ENCODE measurements at regions not wholly inside any gene's neighbourhood (a gene's known extent, or its start where the extent isn't known, plus 50 kb on each side); places are given as distances from the start of the nearest gene placed in this dataset.

GRCh38 chr11:44510372-44510771 lies 55.1 kb upstream of the CD82 start:
- no peak for FAIRE-seq
- H3K9me1 ChIP-seq (ENCODE audit: control insufficient read depth, extremely low read depth, insufficient read depth, low read length), result no peaks in the 10 kb centered on the region
- dilution Hi-C loops (cut with MboI; ENCODE audit: extremely low pct_ligation_motif_present, low sequenced_read_pairs), result no loop called here
- H3K79me2 ChIP-seq (ENCODE audit: control insufficient read depth, insufficient read depth, low read length), result no peaks in the 10 kb centered on the region
- TF ChIP-seq EZH2 (IDR thresholded peaks at IDR 0.05; ENCODE audit: low read length), result no peak
- no peak for TF ChIP-seq CTCF (optimal IDR thresholded peaks at IDR 0.05 in 1 of 3, IDR thresholded peaks at IDR 0.05 in 1 of 3, conservative IDR thresholded peaks at IDR 0.05 in 1 of 3; ENCODE audit: extremely low read depth in 1 of 3, insufficient read depth in 2 of 3, low read length in 3 of 3)
- H3K36me3 ChIP-seq (ENCODE audit: control insufficient read depth in 2 of 2, extremely low read depth in 1 of 2, insufficient read depth in 2 of 2, low read length in 2 of 2), result no peaks in the 10 kb centered on the region
- H3K4me3 ChIP-seq (ENCODE audit: control insufficient read depth in 2 of 3, extremely low read depth in 1 of 3, insufficient read depth in 2 of 3, low read depth in 1 of 3, low read length in 3 of 3), result no peak overlapping the region
- no peak overlapping the region for H3K9ac ChIP-seq (ENCODE audit: control insufficient read depth, extremely low read depth, insufficient read depth, low read length)
- no peaks in the 10 kb centered on the region for H3K9me3 ChIP-seq (ENCODE audit: control insufficient read depth, low read depth, low read length)
- H3K27me3 ChIP-seq (ENCODE audit: control insufficient read depth, extremely low read depth, insufficient read depth, low read length), result peaks cover 20% of the 10 kb centered on the region
- no peak for DNase-seq (ENCODE audit: low read depth, low spot score)
- H2AFZ ChIP-seq (ENCODE audit: control insufficient read depth, low read length), result no peak overlapping the region
- no peaks in the 10 kb centered on the region for H4K20me1 ChIP-seq (ENCODE audit: control insufficient read depth, extremely low read depth, insufficient read depth, low read length)
- no peak overlapping the region for H3K27ac ChIP-seq (ENCODE audit: control insufficient read depth, insufficient read depth, low read length)
- no peaks in the 10 kb centered on the region for H3K4me1 ChIP-seq (ENCODE audit: control insufficient read depth, extremely low read depth, insufficient read depth, low read length)
- H3K4me2 ChIP-seq (ENCODE audit: control insufficient read depth, extremely low read depth, insufficient read depth, low read depth, low read length), result no peak overlapping the region

GRCh38 chr11:44512818-44513217 lies 52.6 kb upstream of the CD82 start:
- dilution Hi-C loops (cut with MboI; ENCODE audit: extremely low pct_ligation_motif_present, low sequenced_read_pairs), result no loop called here
- no peak overlapping the region for H3K4me2 ChIP-seq (ENCODE audit: control insufficient read depth, extremely low read depth, insufficient read depth, low read depth, low read length)
- TF ChIP-seq CTCF (optimal IDR thresholded peaks at IDR 0.05 in 1 of 3, IDR thresholded peaks at IDR 0.05 in 1 of 3, conservative IDR thresholded peaks at IDR 0.05 in 1 of 3; ENCODE audit: extremely low read depth in 1 of 3, insufficient read depth in 2 of 3, low read length in 3 of 3) (no peak), EZH2 (IDR thresholded peaks at IDR 0.05; ENCODE audit: low read length) (no peak)
- no peak overlapping the region for H3K4me3 ChIP-seq (ENCODE audit: control insufficient read depth in 2 of 3, extremely low read depth in 1 of 3, insufficient read depth in 2 of 3, low read depth in 1 of 3, low read length in 3 of 3)
- H3K27ac ChIP-seq (ENCODE audit: control insufficient read depth, insufficient read depth, low read length), result no peak overlapping the region
- no peaks in the 10 kb centered on the region for H3K9me3 ChIP-seq (ENCODE audit: control insufficient read depth, low read depth, low read length)
- H3K27me3 ChIP-seq (ENCODE audit: control insufficient read depth, extremely low read depth, insufficient read depth, low read length), result peaks cover 10% of the 10 kb centered on the region
- H3K9ac ChIP-seq (ENCODE audit: control insufficient read depth, extremely low read depth, insufficient read depth, low read length), result no peak overlapping the region
- H3K4me1 ChIP-seq (ENCODE audit: control insufficient read depth, extremely low read depth, insufficient read depth, low read length), result no peaks in the 10 kb centered on the region
- H4K20me1 ChIP-seq (ENCODE audit: control insufficient read depth, extremely low read depth, insufficient read depth, low read length), result no peaks in the 10 kb centered on the region
- no peaks in the 10 kb centered on the region for H3K36me3 ChIP-seq (ENCODE audit: control insufficient read depth in 2 of 2, extremely low read depth in 1 of 2, insufficient read depth in 2 of 2, low read length in 2 of 2)
- FAIRE-seq (no peak), DNase-seq (ENCODE audit: low read depth, low spot score) (no peak)
- H2AFZ ChIP-seq (ENCODE audit: control insufficient read depth, low read length), result no peak overlapping the region
- no peaks in the 10 kb centered on the region for H3K79me2 ChIP-seq (ENCODE audit: control insufficient read depth, insufficient read depth, low read length)
- no peaks in the 10 kb centered on the region for H3K9me1 ChIP-seq (ENCODE audit: control insufficient read depth, extremely low read depth, insufficient read depth, low read length)
